Heart left ventricle (tissue), 13 donors: ENCODE measurements at regions not wholly inside any gene's neighbourhood (a gene's known extent, or its start where the extent isn't known, plus 50 kb on each side); places are given as distances from the start of the nearest gene placed in this dataset.

Source experiments
- POLR2A ChIP-seq, 2 donors: fragments of 450-650 bp; IDR thresholded peaks; one replicate each; pipeline ENCODE4 v1.6.1; 2017; ENCODE audit warnings: antibody characterized with exemption in 2 of 2, mild to moderate bottlenecking in 2 of 2, moderate library complexity in 2 of 2
- TF ChIP-seq, protein P1 (sequence below), 12 donors: fragments of 200-600 bp; sonication (generic) in 4 of 12; IDR thresholded peaks; one replicate each; pipeline versions ENCODE4 v1.5.0 to v1.8.0; 2018 to 2022; ENCODE audit warnings: antibody characterized with exemption in 12 of 12, mild to moderate bottlenecking in 5 of 12
- donor health status: ischemic (EF 13 %, LVEDD 7.1; RV severe dilation, severe dysfunction).
- donor health status: DM: no; HTN: yes; CAD: no.
- donor health status: DM: no; HTN: no; CAD: no.
- donor health status: ischemic (EF 25% LVEDD 6.9; RV normal size, moderate dysfunction).
- donor health status: ischemic (EF 25% LVEDD 5.7; RV mildly dilated, moderate dysfunction).
- donor health status: ischemic (EF 35%, LVEDD 5.7; RV mildly dilated, moderate dysfunction).
- donor health status: nonischemic (EF 11% LVEDD 7.7; RV severe dilation, severe dysfunction).
- donor health status: DM: yes; HTN: yes; CAD: no.
- donor health status: PGD.
- donor health status: ischemic (EF 29% LVEDD 5.4; RV normal size, mild dysfunction).
- donor health status: nonischemic (EF 23%, LVEDD 6.1; RV moderate dilation, normal function).

DNA sequence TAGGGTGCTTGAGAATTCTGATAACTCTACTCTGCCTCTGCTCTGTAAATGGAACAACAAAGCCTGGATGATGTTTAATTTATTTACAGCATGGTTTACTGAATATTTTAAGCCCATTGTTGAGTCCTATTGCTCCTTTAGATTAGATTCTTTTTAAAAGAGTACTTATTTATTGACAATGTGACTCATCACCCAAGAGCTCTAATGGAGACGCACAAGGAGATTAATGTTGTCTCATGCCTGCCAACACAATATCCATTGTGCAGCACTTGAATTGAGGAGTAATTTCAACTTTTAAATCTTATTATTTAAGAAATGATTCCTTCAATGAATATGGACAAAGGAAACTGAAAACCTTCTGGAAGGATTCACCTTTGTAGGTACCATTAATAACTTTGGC is 691.4 kb downstream of the ZBBX start:
- TF ChIP-seq, protein P1, sequence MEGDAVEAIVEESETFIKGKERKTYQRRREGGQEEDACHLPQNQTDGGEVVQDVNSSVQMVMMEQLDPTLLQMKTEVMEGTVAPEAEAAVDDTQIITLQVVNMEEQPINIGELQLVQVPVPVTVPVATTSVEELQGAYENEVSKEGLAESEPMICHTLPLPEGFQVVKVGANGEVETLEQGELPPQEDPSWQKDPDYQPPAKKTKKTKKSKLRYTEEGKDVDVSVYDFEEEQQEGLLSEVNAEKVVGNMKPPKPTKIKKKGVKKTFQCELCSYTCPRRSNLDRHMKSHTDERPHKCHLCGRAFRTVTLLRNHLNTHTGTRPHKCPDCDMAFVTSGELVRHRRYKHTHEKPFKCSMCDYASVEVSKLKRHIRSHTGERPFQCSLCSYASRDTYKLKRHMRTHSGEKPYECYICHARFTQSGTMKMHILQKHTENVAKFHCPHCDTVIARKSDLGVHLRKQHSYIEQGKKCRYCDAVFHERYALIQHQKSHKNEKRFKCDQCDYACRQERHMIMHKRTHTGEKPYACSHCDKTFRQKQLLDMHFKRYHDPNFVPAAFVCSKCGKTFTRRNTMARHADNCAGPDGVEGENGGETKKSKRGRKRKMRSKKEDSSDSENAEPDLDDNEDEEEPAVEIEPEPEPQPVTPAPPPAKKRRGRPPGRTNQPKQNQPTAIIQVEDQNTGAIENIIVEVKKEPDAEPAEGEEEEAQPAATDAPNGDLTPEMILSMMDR (IDR thresholded peaks at IDR 0.05) = no peak
- TF ChIP-seq POLR2A (IDR thresholded peaks at IDR 0.05) = no peak
